Astrocyte of the spinal cord (primary cell): ENCODE measurements at regions not wholly inside any gene's neighbourhood (a gene's known extent, or its start where the extent isn't known, plus 50 kb on each side); places are given as distances from the start of the nearest gene placed in this dataset.
"Not testable (repeated sequence)": the region's sequence is repeated elsewhere in the genome, so short reads cannot be mapped to it uniquely, and the experiment has no call there.

Experiments used
- DNase-seq: peaks from one replicate; pipeline ENCODE4 v3.0.0; 2011; ENCODE audit warnings: low read depth, low spot score
- H3K4me3 ChIP-seq: 2 replicates; pipeline ENCODE4 v1.5.1; 2011; ENCODE audit warnings: low read depth, mild to moderate bottlenecking, low read length, moderate library complexity
- CTCF ChIP-seq: IDR thresholded peaks from 2 replicates; pipeline ENCODE4 v1.5.1; 2012; ENCODE audit warnings: low read depth, mild to moderate bottlenecking, low read length, inconsistent platforms
- in situ Hi-C: cut with HindIII; loops from 2 replicates; pipeline ENCODE4 v1.10.0; 2017; ENCODE audit warnings: low sequenced_read_pairs

- no peak overlapping the region for H3K4me3 ChIP-seq
- in situ Hi-C loops = no loop called here
- TF ChIP-seq CTCF = no peak
Observed at GRCh38 chr4:104642521-104642920, 147.8 kb upstream of the CXXC4 start.

GRCh38 chr4:104643805-104644204 lies 149.1 kb upstream of the CXXC4 start:
- TF ChIP-seq CTCF = no peak
- DNase-seq = no peak
- no peak overlapping the region for H3K4me3 ChIP-seq
- in situ Hi-C loops = no loop called here

More at GRCh38 chr4:104642521-104642920, 147.8 kb upstream of the CXXC4 start:
- no peak for DNase-seq

GRCh38 chr4:104649631-104650030 lies 154.9 kb upstream of the CXXC4 start:
- in situ Hi-C loops = no loop called here
- no peak overlapping the region for H3K4me3 ChIP-seq
- DNase-seq = no peak
- TF ChIP-seq CTCF = no peak

- in situ Hi-C loops, H3K4me3 ChIP-seq, DNase-seq: not testable (repeated sequence)
Observed at GRCh38 chr4:104662269-104662668, 167.6 kb upstream of the CXXC4 start.

GRCh38 chr4:104677116-104677515 lies 182.4 kb upstream of the CXXC4 start:
- TF ChIP-seq CTCF = no peak
- in situ Hi-C loops = no loop called here
- peak; percentile 19 for DNase-seq
- no peak overlapping the region for H3K4me3 ChIP-seq

GRCh38 chr4:104682311-104682710 lies 187.6 kb upstream of the CXXC4 start:
- TF ChIP-seq CTCF = no peak
- in situ Hi-C loops = no loop called here
- no peak overlapping the region for H3K4me3 ChIP-seq

GRCh38 chr4:104693601-104694201 lies 199.0 kb upstream of the CXXC4 start:
- TF ChIP-seq CTCF = peak; percentile 47
- in situ Hi-C loops = no loop called here

More at GRCh38 chr4:104682311-104682710, 187.6 kb upstream of the CXXC4 start:
- no peak for DNase-seq

More at GRCh38 chr4:104693601-104694201, 199.0 kb upstream of the CXXC4 start:
- H3K4me3 ChIP-seq = no peak overlapping the region
- DNase-seq = peak; percentile 25
